HCT116 (cell line): ENCODE measurements at regions not wholly inside any gene's neighbourhood (a gene's known extent, or its start where the extent isn't known, plus 50 kb on each side); places are given as distances from the start of the nearest gene placed in this dataset.

Source experiments
- ATAC-seq: fragments of 200-7000 bp; cut with Tn5 transposase; 2 replicates; pipeline ENCODE4 v1.9.1; 2020; ENCODE audit warnings: mild to moderate bottlenecking, moderate library complexity
- BruUV-seq: library from RNA; stranded (reverse); fragments of 400-500 nt; replicated peaks from 2 replicates; lab custom pipeline; 2021; lab: Mats Ljungman, UMichigan
- CTCF ChIA-PET: fragments of 300-600 bp; sonication (Branson Sonifier 250); formaldehyde crosslinking; loops from one replicate; lab custom pipeline; 2021; ENCODE audit warnings: antibody characterized with exemption; lab: Charles Lee
- POLR2A ChIA-PET: fragments of 300-600, 350-600 bp; sonication (Branson Sonifier 250); formaldehyde crosslinking; loops from one replicate; lab custom pipeline; 2021; ENCODE audit warnings: antibody characterized with exemption; lab: Charles Lee
- RAD21 ChIA-PET, 2 experiments: fragments of 300-600 bp; sonication (Branson Sonifier 250); formaldehyde crosslinking; loops; one replicate each; lab custom pipeline; 2023; ENCODE audit warnings: low total read pairs in 2 of 2; ENCODE audit not compliant: uncharacterized antibody in 2 of 2, unreplicated experiment in 2 of 2, low non-redundant PET in 1 of 2; lab: Charles Lee
- DNase-seq: peaks from one replicate; pipeline ENCODE4 v3.0.0-alpha.2; 2010; ENCODE audit warnings: low read depth, low spot score
- H2AFZ ChIP-seq: fragments of 200-600 bp; shearing (Covaris generic), sonication (generic); 2 replicates; pipeline ENCODE4 v1.6.1; 2017; ENCODE audit warnings: low read depth, mixed run types, mixed read lengths, antibody characterized with exemption, low read length; ENCODE audit not compliant: poor library complexity, severe bottlenecking
- H3K27ac ChIP-seq: 2 replicates; pipeline ENCODE4 v1.5.1; 2012; ENCODE audit warnings: low read depth, low read length
- H3K27me3 ChIP-seq: fragments of 200-600 bp; sonication (generic); 2 replicates; pipeline ENCODE4 v1.6.1; 2016; ENCODE audit warnings: mixed run types, low read length, mixed read lengths; ENCODE audit not compliant: insufficient read depth
- H3K36me3 ChIP-seq, 2 experiments: fragments of 200-500 bp in 1 of 2; fragments of 200-600 bp in 1 of 2; sonication (Bioruptor generic) in 1 of 2; sonication (generic) in 1 of 2; 2 replicates each; pipeline versions ENCODE4 v1.5.1 to v1.6.1; 2014 to 2016; ENCODE audit warnings: low read length in 2 of 2, inconsistent platforms in 1 of 2, mixed read lengths in 1 of 2, mixed run types in 1 of 2; ENCODE audit not compliant: insufficient read depth in 2 of 2, control insufficient read depth in 1 of 2
- H3K4me1 ChIP-seq, 2 experiments: fragments of 200-600 bp in 1 of 2; sonication (generic) in 1 of 2; 2 replicates each; pipeline versions ENCODE4 v1.5.1 to v1.6.1; 2012 to 2017; ENCODE audit warnings: low read length in 2 of 2, inconsistent platforms in 1 of 2, mild to moderate bottlenecking in 1 of 2, mixed read lengths in 1 of 2, mixed run types in 1 of 2, moderate library complexity in 1 of 2; ENCODE audit not compliant: insufficient read depth in 2 of 2, control insufficient read depth in 1 of 2
- H3K4me2 ChIP-seq: fragments of 200-600 bp; sonication (generic); 2 replicates; pipeline ENCODE4 v1.6.1; 2017; ENCODE audit warnings: mixed run types, low read length, mixed read lengths
- H3K4me3 ChIP-seq, 2 experiments: fragments of 200-600 bp in 1 of 2; sonication (generic) in 1 of 2; replicated peaks in 1 of 2; 2 replicates each; pipeline ENCODE4 v1.5.1; 2011 to 2016; ENCODE audit warnings: low read length in 2 of 2, control low read depth in 1 of 2, low read depth in 1 of 2, mild to moderate bottlenecking in 1 of 2, mixed read lengths in 1 of 2, mixed run types in 1 of 2
- H3K79me2 ChIP-seq: fragments of 200-600 bp; sonication (generic); 2 replicates; pipeline ENCODE4 v1.6.1; 2017; ENCODE audit warnings: mild to moderate bottlenecking, mixed run types, low read length, moderate library complexity, mixed read lengths; ENCODE audit not compliant: insufficient read depth
- H3K9ac ChIP-seq: fragments of 200-600 bp; sonication (generic); 2 replicates; pipeline ENCODE4 v1.6.1; 2016; ENCODE audit warnings: low read length, mixed read lengths
- H3K9me2 ChIP-seq: fragments of 200-600 bp; sonication (generic), shearing (Covaris generic); 2 replicates; pipeline ENCODE4 v1.6.1; 2017; ENCODE audit warnings: mixed run types, mild to moderate bottlenecking, moderate library complexity; ENCODE audit not compliant: insufficient read depth
- H3K9me3 ChIP-seq, 2 experiments: fragments of 200-500 bp in 1 of 2; fragments of 200-600 bp in 1 of 2; sonication (Bioruptor generic) in 1 of 2; sonication (generic) in 1 of 2; 2 replicates each; pipeline ENCODE4 v1.6.1; 2014 to 2017; ENCODE audit warnings: low read length in 2 of 2, mixed read lengths in 2 of 2, inconsistent platforms in 1 of 2, low read depth in 1 of 2, mild to moderate bottlenecking in 1 of 2, mixed run types in 1 of 2, moderate library complexity in 1 of 2; ENCODE audit not compliant: control insufficient read depth in 1 of 2, insufficient read depth in 1 of 2
- H4K20me1 ChIP-seq: fragments of 200-600 bp; sonication (generic), shearing (Covaris generic); 2 replicates; pipeline ENCODE4 v1.6.1; 2017; ENCODE audit warnings: mixed run types, mild to moderate bottlenecking, moderate library complexity; ENCODE audit not compliant: insufficient read depth
- CBX3 ChIP-seq: IDR thresholded peaks from 2 replicates; pipeline ENCODE4 v1.6.1; 2012; ENCODE audit warnings: low read depth
- CEBPB ChIP-seq: IDR thresholded peaks from 2 replicates; pipeline ENCODE4 v1.6.1; 2012; ENCODE audit warnings: low read depth
- EGR1 ChIP-seq: IDR thresholded peaks from 2 replicates; pipeline ENCODE4 v1.6.1; 2012; ENCODE audit warnings: low read depth
- ELF1 ChIP-seq: IDR thresholded peaks from 2 replicates; pipeline ENCODE4 v1.6.1; 2012; ENCODE audit warnings: low read depth, borderline replicate concordance
- FOSL1 ChIP-seq: IDR thresholded peaks from 2 replicates; pipeline ENCODE4 v1.6.1; 2012; ENCODE audit warnings: low read depth
- JUND ChIP-seq: IDR thresholded peaks from 2 replicates; pipeline ENCODE4 v1.6.1; 2012
- RAD21 ChIP-seq: IDR thresholded peaks from 2 replicates; pipeline ENCODE4 v1.6.1; 2012; ENCODE audit warnings: low read depth, mild to moderate bottlenecking
- SIN3A ChIP-seq: IDR thresholded peaks from 2 replicates; pipeline ENCODE4 v1.6.1; 2012; ENCODE audit warnings: low read depth
- SP1 ChIP-seq: IDR thresholded peaks from 2 replicates; pipeline ENCODE4 v1.6.1; 2012; ENCODE audit warnings: low read depth
- SRF ChIP-seq: IDR thresholded peaks from 2 replicates; pipeline ENCODE4 v1.6.1; 2012; ENCODE audit warnings: low read depth
- TCF7L2 ChIP-seq: IDR thresholded peaks from 2 replicates; pipeline ENCODE4 v1.7.0; 2011; ENCODE audit warnings: borderline replicate concordance, inconsistent platforms; ENCODE audit not compliant: insufficient read depth, insufficient read length; ENCODE audit errors: extremely low read depth
- ZNF274 ChIP-seq: fragments of 200-500 bp; sonication (Bioruptor generic); IDR thresholded peaks from 2 replicates; pipeline ENCODE4 v1.6.1; 2014; ENCODE audit warnings: mild to moderate bottlenecking, low read depth, low read length, inconsistent platforms
- intact Hi-C: fragments of 100-400 bp; cut with micrococcal nuclease; formaldehyde crosslinking; loops from 2 replicates; pipeline ENCODE4 v1.10.0; 2022
- TF ChIP-seq, protein P1 (sequence below): IDR thresholded peaks from 2 replicates; pipeline ENCODE4 v1.6.1; 2012
- TF ChIP-seq, protein P2 (sequence below): IDR thresholded peaks from 2 replicates; pipeline ENCODE4 v1.6.1; 2012; ENCODE audit warnings: low read depth
- TF ChIP-seq, protein P3 (sequence below), 3 experiments: fragments of 200-600 bp in 1 of 3; sonication (generic) in 1 of 3; IDR thresholded peaks in 2 of 3; conservative IDR thresholded peaks in 1 of 3; 2 replicates each; pipeline ENCODE4 v1.5.1; 2012 to 2017; ENCODE audit warnings: low read depth in 2 of 3, low read length in 2 of 3, antibody characterized with exemption in 1 of 3, borderline replicate concordance in 1 of 3, control low read depth in 1 of 3, mild to moderate bottlenecking in 1 of 3, mixed read lengths in 1 of 3, mixed run types in 1 of 3, moderate library complexity in 1 of 3; ENCODE audit not compliant: insufficient read depth in 1 of 3

DNA sequence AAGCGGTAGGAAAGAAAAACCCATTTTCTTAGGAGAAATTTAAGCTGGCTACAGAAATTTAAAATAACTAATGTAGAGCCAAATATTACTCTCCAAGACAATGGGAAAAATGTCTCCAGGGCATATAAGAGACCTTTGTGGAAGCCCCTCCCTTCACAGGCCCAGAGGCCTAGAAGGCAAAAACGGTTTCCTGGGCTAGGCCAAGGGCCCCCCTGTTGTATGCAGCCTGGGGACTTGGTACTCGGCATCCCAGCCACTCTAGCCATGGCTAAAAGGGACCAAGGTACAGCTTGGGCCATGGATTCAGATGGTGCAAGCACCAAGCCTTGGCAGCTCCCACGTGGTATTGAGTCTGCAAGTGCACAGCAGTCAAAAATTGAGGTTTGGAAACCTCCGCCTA lies 90.1 kb downstream of the CGGBP1 start:
- POLR2A ChIA-PET, result no interaction called here
- no peaks in the 10 kb centered on the region for H3K36me3 ChIP-seq
- no TSS peak for BruUV-seq
- H3K27ac ChIP-seq, result no peak overlapping the region
- TF ChIP-seq TCF7L2 (no peak), ELF1 (no peak), EGR1 (no peak)
- no peaks in the 10 kb centered on the region for H3K27me3 ChIP-seq
- CTCF ChIA-PET, result no interaction called here
- no peak overlapping the region for H3K9ac ChIP-seq
- DNase-seq, result no peak
- RAD21 ChIA-PET, result no interaction called here
- intact Hi-C loops, result no loop called here
- H3K9me2 ChIP-seq, result no peaks in the 10 kb centered on the region
- no peaks in the 10 kb centered on the region; the same call in 1 of the 2 replicates for H4K20me1 ChIP-seq
- H3K4me1 ChIP-seq, result no peaks in the 10 kb centered on the region
- H3K4me2 ChIP-seq, result no peak overlapping the region
- H3K9me3 ChIP-seq, result no peaks in the 10 kb centered on the region
- no peaks in the 10 kb centered on the region for H3K79me2 ChIP-seq
- no peak for ATAC-seq
- H3K4me3 ChIP-seq, result no peak overlapping the region
- no peak overlapping the region for H2AFZ ChIP-seq

DNA sequence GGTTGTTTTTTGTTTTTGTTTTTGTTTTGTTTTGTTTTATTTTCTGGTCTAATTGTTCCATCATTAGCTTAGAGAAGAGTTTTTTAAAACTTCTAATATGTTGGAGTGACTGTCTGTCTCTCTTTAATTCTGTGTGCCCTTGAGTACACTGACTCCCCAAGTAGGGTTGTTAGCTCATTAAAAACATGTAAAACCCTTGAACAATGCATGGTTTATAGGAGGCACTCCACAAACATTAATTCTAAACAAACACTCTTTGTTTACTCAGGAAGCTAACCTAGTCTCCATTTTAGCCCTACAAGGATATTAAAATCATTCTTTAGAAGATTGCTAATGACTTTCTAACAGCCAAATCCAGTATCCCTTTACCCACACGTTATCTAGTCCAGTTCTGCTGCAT lies 100.5 kb downstream of the CGGBP1 start:
- H3K4me2 ChIP-seq, result no peak overlapping the region
- H4K20me1 ChIP-seq, result no peaks in the 10 kb centered on the region
- CTCF ChIA-PET, result no interaction called here
- H3K36me3 ChIP-seq, result no peaks in the 10 kb centered on the region
- no peak overlapping the region for H3K4me3 ChIP-seq
- H3K79me2 ChIP-seq, result no peaks in the 10 kb centered on the region
- H2AFZ ChIP-seq, result no peak overlapping the region
- H3K27ac ChIP-seq, result no peak overlapping the region
- H3K9ac ChIP-seq, result no peak overlapping the region
- DNase-seq (no peak), ATAC-seq (no peak)
- intact Hi-C loops, result no loop called here
- RAD21 ChIA-PET, result no interaction called here
- no TSS peak for BruUV-seq
- no peaks in the 10 kb centered on the region for H3K9me3 ChIP-seq
- TF ChIP-seq CBX3, result no peak
- no peak for TF ChIP-seq SP1
- no peak for TF ChIP-seq JUND
- no peak for TF ChIP-seq CEBPB
- no peak for TF ChIP-seq EGR1
- TF ChIP-seq ELF1, result no peak
- TF ChIP-seq RAD21, result no peak
- TF ChIP-seq FOSL1, result no peak
- TF ChIP-seq, protein P1, sequence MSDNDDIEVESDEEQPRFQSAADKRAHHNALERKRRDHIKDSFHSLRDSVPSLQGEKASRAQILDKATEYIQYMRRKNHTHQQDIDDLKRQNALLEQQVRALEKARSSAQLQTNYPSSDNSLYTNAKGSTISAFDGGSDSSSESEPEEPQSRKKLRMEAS, result no peak
- TF ChIP-seq ZNF274, result no peak
- TF ChIP-seq, protein P2, sequence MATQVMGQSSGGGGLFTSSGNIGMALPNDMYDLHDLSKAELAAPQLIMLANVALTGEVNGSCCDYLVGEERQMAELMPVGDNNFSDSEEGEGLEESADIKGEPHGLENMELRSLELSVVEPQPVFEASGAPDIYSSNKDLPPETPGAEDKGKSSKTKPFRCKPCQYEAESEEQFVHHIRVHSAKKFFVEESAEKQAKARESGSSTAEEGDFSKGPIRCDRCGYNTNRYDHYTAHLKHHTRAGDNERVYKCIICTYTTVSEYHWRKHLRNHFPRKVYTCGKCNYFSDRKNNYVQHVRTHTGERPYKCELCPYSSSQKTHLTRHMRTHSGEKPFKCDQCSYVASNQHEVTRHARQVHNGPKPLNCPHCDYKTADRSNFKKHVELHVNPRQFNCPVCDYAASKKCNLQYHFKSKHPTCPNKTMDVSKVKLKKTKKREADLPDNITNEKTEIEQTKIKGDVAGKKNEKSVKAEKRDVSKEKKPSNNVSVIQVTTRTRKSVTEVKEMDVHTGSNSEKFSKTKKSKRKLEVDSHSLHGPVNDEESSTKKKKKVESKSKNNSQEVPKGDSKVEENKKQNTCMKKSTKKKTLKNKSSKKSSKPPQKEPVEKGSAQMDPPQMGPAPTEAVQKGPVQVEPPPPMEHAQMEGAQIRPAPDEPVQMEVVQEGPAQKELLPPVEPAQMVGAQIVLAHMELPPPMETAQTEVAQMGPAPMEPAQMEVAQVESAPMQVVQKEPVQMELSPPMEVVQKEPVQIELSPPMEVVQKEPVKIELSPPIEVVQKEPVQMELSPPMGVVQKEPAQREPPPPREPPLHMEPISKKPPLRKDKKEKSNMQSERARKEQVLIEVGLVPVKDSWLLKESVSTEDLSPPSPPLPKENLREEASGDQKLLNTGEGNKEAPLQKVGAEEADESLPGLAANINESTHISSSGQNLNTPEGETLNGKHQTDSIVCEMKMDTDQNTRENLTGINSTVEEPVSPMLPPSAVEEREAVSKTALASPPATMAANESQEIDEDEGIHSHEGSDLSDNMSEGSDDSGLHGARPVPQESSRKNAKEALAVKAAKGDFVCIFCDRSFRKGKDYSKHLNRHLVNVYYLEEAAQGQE, result no peak
- TF ChIP-seq SIN3A, result no peak
- TF ChIP-seq SRF, result no peak
- TF ChIP-seq, protein P3, sequence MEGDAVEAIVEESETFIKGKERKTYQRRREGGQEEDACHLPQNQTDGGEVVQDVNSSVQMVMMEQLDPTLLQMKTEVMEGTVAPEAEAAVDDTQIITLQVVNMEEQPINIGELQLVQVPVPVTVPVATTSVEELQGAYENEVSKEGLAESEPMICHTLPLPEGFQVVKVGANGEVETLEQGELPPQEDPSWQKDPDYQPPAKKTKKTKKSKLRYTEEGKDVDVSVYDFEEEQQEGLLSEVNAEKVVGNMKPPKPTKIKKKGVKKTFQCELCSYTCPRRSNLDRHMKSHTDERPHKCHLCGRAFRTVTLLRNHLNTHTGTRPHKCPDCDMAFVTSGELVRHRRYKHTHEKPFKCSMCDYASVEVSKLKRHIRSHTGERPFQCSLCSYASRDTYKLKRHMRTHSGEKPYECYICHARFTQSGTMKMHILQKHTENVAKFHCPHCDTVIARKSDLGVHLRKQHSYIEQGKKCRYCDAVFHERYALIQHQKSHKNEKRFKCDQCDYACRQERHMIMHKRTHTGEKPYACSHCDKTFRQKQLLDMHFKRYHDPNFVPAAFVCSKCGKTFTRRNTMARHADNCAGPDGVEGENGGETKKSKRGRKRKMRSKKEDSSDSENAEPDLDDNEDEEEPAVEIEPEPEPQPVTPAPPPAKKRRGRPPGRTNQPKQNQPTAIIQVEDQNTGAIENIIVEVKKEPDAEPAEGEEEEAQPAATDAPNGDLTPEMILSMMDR (IDR thresholded peaks at IDR 0.05 in 2 of 3, conservative IDR thresholded peaks at IDR 0.05 in 1 of 3; ENCODE audit: borderline replicate concordance in 1 of 3, insufficient read depth in 1 of 3, low read depth in 2 of 3, low read length in 2 of 3), result no peak
- POLR2A ChIA-PET, result no interaction called here
- no peaks in the 10 kb centered on the region for H3K27me3 ChIP-seq
- no peaks in the 10 kb centered on the region for H3K9me2 ChIP-seq
- H3K4me1 ChIP-seq, result no peaks in the 10 kb centered on the region
